HCT116 (cell line): ENCODE measurements at regions not wholly inside any gene's neighbourhood (a gene's known extent, or its start where the extent isn't known, plus 50 kb on each side); places are given as distances from the start of the nearest gene placed in this dataset.

Source experiments
- ATAC-seq: fragments of 200-7000 bp; cut with Tn5 transposase; 2 replicates; pipeline ENCODE4 v1.9.1; 2020; ENCODE audit warnings: mild to moderate bottlenecking, moderate library complexity
- BruUV-seq: library from RNA; stranded (reverse); fragments of 400-500 nt; replicated peaks from 2 replicates; lab custom pipeline; 2021; lab: Mats Ljungman, UMichigan
- CTCF ChIA-PET: fragments of 300-600 bp; sonication (Branson Sonifier 250); formaldehyde crosslinking; loops from one replicate; lab custom pipeline; 2021; ENCODE audit warnings: antibody characterized with exemption; lab: Charles Lee
- POLR2A ChIA-PET: fragments of 300-600, 350-600 bp; sonication (Branson Sonifier 250); formaldehyde crosslinking; loops from one replicate; lab custom pipeline; 2021; ENCODE audit warnings: antibody characterized with exemption; lab: Charles Lee
- RAD21 ChIA-PET, 2 experiments: fragments of 300-600 bp; sonication (Branson Sonifier 250); formaldehyde crosslinking; loops; one replicate each; lab custom pipeline; 2023; ENCODE audit warnings: low total read pairs in 2 of 2; ENCODE audit not compliant: uncharacterized antibody in 2 of 2, unreplicated experiment in 2 of 2, low non-redundant PET in 1 of 2; lab: Charles Lee
- DNase-seq: peaks from one replicate; pipeline ENCODE4 v3.0.0-alpha.2; 2010; ENCODE audit warnings: low read depth, low spot score
- H2AFZ ChIP-seq: fragments of 200-600 bp; shearing (Covaris generic), sonication (generic); 2 replicates; pipeline ENCODE4 v1.6.1; 2017; ENCODE audit warnings: low read depth, mixed run types, mixed read lengths, antibody characterized with exemption, low read length; ENCODE audit not compliant: poor library complexity, severe bottlenecking
- H3K27ac ChIP-seq: 2 replicates; pipeline ENCODE4 v1.5.1; 2012; ENCODE audit warnings: low read depth, low read length
- H3K27me3 ChIP-seq: fragments of 200-600 bp; sonication (generic); 2 replicates; pipeline ENCODE4 v1.6.1; 2016; ENCODE audit warnings: mixed run types, low read length, mixed read lengths; ENCODE audit not compliant: insufficient read depth
- H3K36me3 ChIP-seq, 2 experiments: fragments of 200-500 bp in 1 of 2; fragments of 200-600 bp in 1 of 2; sonication (Bioruptor generic) in 1 of 2; sonication (generic) in 1 of 2; 2 replicates each; pipeline versions ENCODE4 v1.5.1 to v1.6.1; 2014 to 2016; ENCODE audit warnings: low read length in 2 of 2, inconsistent platforms in 1 of 2, mixed read lengths in 1 of 2, mixed run types in 1 of 2; ENCODE audit not compliant: insufficient read depth in 2 of 2, control insufficient read depth in 1 of 2
- H3K4me1 ChIP-seq, 2 experiments: fragments of 200-600 bp in 1 of 2; sonication (generic) in 1 of 2; 2 replicates each; pipeline versions ENCODE4 v1.5.1 to v1.6.1; 2012 to 2017; ENCODE audit warnings: low read length in 2 of 2, inconsistent platforms in 1 of 2, mild to moderate bottlenecking in 1 of 2, mixed read lengths in 1 of 2, mixed run types in 1 of 2, moderate library complexity in 1 of 2; ENCODE audit not compliant: insufficient read depth in 2 of 2, control insufficient read depth in 1 of 2
- H3K4me2 ChIP-seq: fragments of 200-600 bp; sonication (generic); 2 replicates; pipeline ENCODE4 v1.6.1; 2017; ENCODE audit warnings: mixed run types, low read length, mixed read lengths
- H3K4me3 ChIP-seq, 2 experiments: fragments of 200-600 bp in 1 of 2; sonication (generic) in 1 of 2; replicated peaks in 1 of 2; 2 replicates each; pipeline ENCODE4 v1.5.1; 2011 to 2016; ENCODE audit warnings: low read length in 2 of 2, control low read depth in 1 of 2, low read depth in 1 of 2, mild to moderate bottlenecking in 1 of 2, mixed read lengths in 1 of 2, mixed run types in 1 of 2
- H3K79me2 ChIP-seq: fragments of 200-600 bp; sonication (generic); 2 replicates; pipeline ENCODE4 v1.6.1; 2017; ENCODE audit warnings: mild to moderate bottlenecking, mixed run types, low read length, moderate library complexity, mixed read lengths; ENCODE audit not compliant: insufficient read depth
- H3K9ac ChIP-seq: fragments of 200-600 bp; sonication (generic); 2 replicates; pipeline ENCODE4 v1.6.1; 2016; ENCODE audit warnings: low read length, mixed read lengths
- H3K9me2 ChIP-seq: fragments of 200-600 bp; sonication (generic), shearing (Covaris generic); 2 replicates; pipeline ENCODE4 v1.6.1; 2017; ENCODE audit warnings: mixed run types, mild to moderate bottlenecking, moderate library complexity; ENCODE audit not compliant: insufficient read depth
- H3K9me3 ChIP-seq, 2 experiments: fragments of 200-500 bp in 1 of 2; fragments of 200-600 bp in 1 of 2; sonication (Bioruptor generic) in 1 of 2; sonication (generic) in 1 of 2; 2 replicates each; pipeline ENCODE4 v1.6.1; 2014 to 2017; ENCODE audit warnings: low read length in 2 of 2, mixed read lengths in 2 of 2, inconsistent platforms in 1 of 2, low read depth in 1 of 2, mild to moderate bottlenecking in 1 of 2, mixed run types in 1 of 2, moderate library complexity in 1 of 2; ENCODE audit not compliant: control insufficient read depth in 1 of 2, insufficient read depth in 1 of 2
- H4K20me1 ChIP-seq: fragments of 200-600 bp; sonication (generic), shearing (Covaris generic); 2 replicates; pipeline ENCODE4 v1.6.1; 2017; ENCODE audit warnings: mixed run types, mild to moderate bottlenecking, moderate library complexity; ENCODE audit not compliant: insufficient read depth
- ATF3 ChIP-seq: IDR thresholded peaks from 2 replicates; pipeline ENCODE4 v1.6.1; 2012
- CBX3 ChIP-seq: IDR thresholded peaks from 2 replicates; pipeline ENCODE4 v1.6.1; 2012; ENCODE audit warnings: low read depth
- CEBPB ChIP-seq: IDR thresholded peaks from 2 replicates; pipeline ENCODE4 v1.6.1; 2012; ENCODE audit warnings: low read depth
- CTCF ChIP-seq, 3 experiments: fragments of 200-600 bp in 1 of 3; sonication (generic) in 1 of 3; IDR thresholded peaks in 2 of 3; conservative IDR thresholded peaks in 1 of 3; 2 replicates each; pipeline ENCODE4 v1.5.1; 2012 to 2017; ENCODE audit warnings: low read depth in 2 of 3, low read length in 2 of 3, antibody characterized with exemption in 1 of 3, borderline replicate concordance in 1 of 3, control low read depth in 1 of 3, mild to moderate bottlenecking in 1 of 3, mixed read lengths in 1 of 3, mixed run types in 1 of 3, moderate library complexity in 1 of 3; ENCODE audit not compliant: insufficient read depth in 1 of 3
- EGR1 ChIP-seq: IDR thresholded peaks from 2 replicates; pipeline ENCODE4 v1.6.1; 2012; ENCODE audit warnings: low read depth
- ELF1 ChIP-seq: IDR thresholded peaks from 2 replicates; pipeline ENCODE4 v1.6.1; 2012; ENCODE audit warnings: low read depth, borderline replicate concordance
- EZH2phosphoT487 ChIP-seq: fragments of 200-600 bp; IDR thresholded peaks from 2 replicates; pipeline ENCODE4 v1.6.1; 2018; ENCODE audit warnings: antibody characterized with exemption, borderline replicate concordance
- MAX ChIP-seq: IDR thresholded peaks from 2 replicates; pipeline ENCODE4 v1.6.1; 2012
- POLR2A ChIP-seq: IDR thresholded peaks from 2 replicates; pipeline ENCODE4 v1.7.0; 2011; ENCODE audit warnings: borderline replicate concordance; ENCODE audit not compliant: insufficient read depth, insufficient read length; ENCODE audit errors: extremely low read depth
- POLR2AphosphoS5 ChIP-seq: IDR thresholded peaks from 2 replicates; pipeline ENCODE4 v1.6.1; 2011; ENCODE audit warnings: mild to moderate bottlenecking, low read depth, low read length, moderate library complexity
- RAD21 ChIP-seq: IDR thresholded peaks from 2 replicates; pipeline ENCODE4 v1.6.1; 2012; ENCODE audit warnings: low read depth, mild to moderate bottlenecking
- REST ChIP-seq: IDR thresholded peaks from 2 replicates; pipeline ENCODE4 v1.6.1; 2012; ENCODE audit warnings: low read depth
- SIN3A ChIP-seq: IDR thresholded peaks from 2 replicates; pipeline ENCODE4 v1.6.1; 2012; ENCODE audit warnings: low read depth
- SP1 ChIP-seq: IDR thresholded peaks from 2 replicates; pipeline ENCODE4 v1.6.1; 2012; ENCODE audit warnings: low read depth
- SRF ChIP-seq: IDR thresholded peaks from 2 replicates; pipeline ENCODE4 v1.6.1; 2012; ENCODE audit warnings: low read depth
- TCF7L2 ChIP-seq: IDR thresholded peaks from 2 replicates; pipeline ENCODE4 v1.7.0; 2011; ENCODE audit warnings: borderline replicate concordance, inconsistent platforms; ENCODE audit not compliant: insufficient read depth, insufficient read length; ENCODE audit errors: extremely low read depth
- YY1 ChIP-seq: IDR thresholded peaks from 2 replicates; pipeline ENCODE4 v1.6.1; 2011; ENCODE audit warnings: low read length, low read depth, moderate library complexity, mild to moderate bottlenecking; ENCODE audit not compliant: insufficient replicate concordance; ENCODE audit errors: extremely low read depth
- ZBTB33 ChIP-seq: IDR thresholded peaks from 2 replicates; pipeline ENCODE4 v1.6.1; 2011; ENCODE audit warnings: mild to moderate bottlenecking, low read length, moderate library complexity; ENCODE audit not compliant: insufficient replicate concordance; ENCODE audit errors: extremely low read depth
- ZFX ChIP-seq: fragments of 450-650 bp; IDR thresholded peaks from 2 replicates; pipeline ENCODE4 v1.6.1; 2017
- ZNF274 ChIP-seq: fragments of 200-500 bp; sonication (Bioruptor generic); IDR thresholded peaks from 2 replicates; pipeline ENCODE4 v1.6.1; 2014; ENCODE audit warnings: mild to moderate bottlenecking, low read depth, low read length, inconsistent platforms
- intact Hi-C: fragments of 100-400 bp; cut with micrococcal nuclease; formaldehyde crosslinking; loops from 2 replicates; pipeline ENCODE4 v1.10.0; 2022

- TF ChIP-seq RAD21 (no peak), CEBPB (no peak), YY1 (no peak), EZH2phosphoT487 (no peak), ZBTB33 (no peak), ZNF274 (no peak), CBX3 (no peak), CTCF (IDR thresholded peaks at IDR 0.05 in 2 of 3, conservative IDR thresholded peaks at IDR 0.05 in 1 of 3; ENCODE audit: borderline replicate concordance in 1 of 3, insufficient read depth in 1 of 3, low read depth in 2 of 3, low read length in 2 of 3) (no peak), MAX (no peak), ELF1 (no peak), POLR2AphosphoS5 (no peak), SRF (no peak), EGR1 (no peak), TCF7L2 (no peak), POLR2A (no peak), SP1 (no peak), SIN3A (no peak), ATF3 (no peak), ZFX (no peak), REST (no peak)
- TF ChIP-seq, all 23 proteins: peak for 0
- no peak for DNase-seq
- H3K4me1 ChIP-seq = no peaks in the 10 kb centered on the region
- intact Hi-C loops = no loop called here
- H3K79me2 ChIP-seq = no peaks in the 10 kb centered on the region
- no TSS peak for BruUV-seq
- no peak for ATAC-seq
- RAD21 ChIA-PET = no interaction called here
- H3K36me3 ChIP-seq = no peaks in the 10 kb centered on the region
- no peak overlapping the region for H3K4me2 ChIP-seq
- POLR2A ChIA-PET = no interaction called here
- no peak overlapping the region for H3K27ac ChIP-seq
- CTCF ChIA-PET = no interaction called here
- no peak overlapping the region for H3K9ac ChIP-seq
- H4K20me1 ChIP-seq = no peaks in the 10 kb centered on the region
- no peak overlapping the region for H2AFZ ChIP-seq
- no peaks in the 10 kb centered on the region for H3K27me3 ChIP-seq
- H3K9me3 ChIP-seq = peaks cover 7 to 13% of the 10 kb centered on the region in 2 experiments; a peak in 2 of 4 replicates
- H3K9me2 ChIP-seq = no peaks in the 10 kb centered on the region
- H3K4me3 ChIP-seq = no peak overlapping the region
Observed at GRCh38 chr1:72397786-72398185, 115.4 kb upstream of the NEGR1 start.
